Esophagus squamous epithelium (tissue), 5 donors: ENCODE measurements at regions not wholly inside any gene's neighbourhood (a gene's known extent, or its start where the extent isn't known, plus 50 kb on each side); places are given as distances from the start of the nearest gene placed in this dataset.

Experiments used
- DNase-seq: peaks from one replicate; lab custom pipeline; 2025; lab: John Stamatoyannopoulos, UW
- H3K27ac ChIP-seq, 4 donors: fragments of 200-600 bp; sonication (generic); one replicate each; pipeline ENCODE4 v1.5.1; 2016 to 2019; ENCODE audit warnings: mild to moderate bottlenecking in 1 of 4
- H3K27me3 ChIP-seq, 4 donors: fragments of 200-600 bp; sonication (generic); 1 replicate in 3 of 4; 2 replicates in 1 of 4; pipeline versions ENCODE4 v1.5.1 to v1.6.0; 2017 to 2021; ENCODE audit warnings: antibody characterized with exemption in 1 of 4
- H3K36me3 ChIP-seq, 3 donors: fragments of 200-600 bp; sonication (generic); one replicate each; pipeline ENCODE4 v1.5.1; 2016 to 2019
- H3K4me1 ChIP-seq, 3 donors: fragments of 200-600 bp; sonication (generic); one replicate each; pipeline ENCODE4 v1.5.1; 2017 to 2019
- H3K4me3 ChIP-seq, 4 donors: fragments of 200-600 bp; sonication (generic); 1 replicate in 3 of 4; 2 replicates in 1 of 4; pipeline ENCODE4 v1.5.1; 2016 to 2019; ENCODE audit warnings: mild to moderate bottlenecking in 2 of 4, moderate library complexity in 1 of 4
- H3K9me3 ChIP-seq, 3 donors: fragments of 200-600 bp; sonication (generic); one replicate each; pipeline ENCODE4 v1.5.1; 2016 to 2019
- CTCF ChIP-seq, 6 experiments: fragments of 450-650 bp in 4 of 6; fragments of 200-600 bp in 2 of 6; sonication (generic) in 2 of 6; IDR thresholded peaks; one replicate each; pipeline ENCODE4 v1.5.1; 2016 to 2019; ENCODE audit warnings: antibody characterized with exemption in 6 of 6, mild to moderate bottlenecking in 4 of 6, moderate library complexity in 4 of 6
- POLR2A ChIP-seq, 4 donors: fragments of 450-650 bp; IDR thresholded peaks; one replicate each; pipeline ENCODE4 v1.6.1; 2017; ENCODE audit warnings: antibody characterized with exemption in 4 of 4, mild to moderate bottlenecking in 4 of 4, moderate library complexity in 3 of 4
- WGBS, 2 donors: methylation state at CpG; one replicate each; pipeline ENCODE4 v1.1.5; 2018; 5-methylcytosine and 5-hydroxymethylcytosine counted together
- intact Hi-C: fragments of 100-400 bp; cut with DNase I; formaldehyde crosslinking; loops from one replicate; pipeline ENCODE4 v1.15.0; 2022
- donor health status: DM: yes; HTN: yes; CAD: no.

- no peaks in the 10 kb centered on the region for H3K27me3 ChIP-seq
- no peak for DNase-seq
- WGBS, 2 donors: 13 to 25% methylated on average over 2 of the region's 2 CpGs
- no peak for TF ChIP-seq CTCF (IDR thresholded peaks at IDR 0.05)
- TF ChIP-seq POLR2A (IDR thresholded peaks at IDR 0.05): no peak
- intact Hi-C loops: no loop called here
- H3K27ac ChIP-seq: no peak overlapping the region
- H3K4me1 ChIP-seq: no peaks in the 10 kb centered on the region
- peaks cover 0 to 9% (median 0%) of the 10 kb centered on the region in 3 donors for H3K9me3 ChIP-seq
- no peak overlapping the region for H3K4me3 ChIP-seq
- H3K36me3 ChIP-seq: no peaks in the 10 kb centered on the region
Measured at GRCh38 chr4:11534623-11535302, 106.1 kb upstream of the HS3ST1 start.

- H3K27me3 ChIP-seq: no peaks in the 10 kb centered on the region
- no peak overlapping the region for H3K27ac ChIP-seq
- no peak for TF ChIP-seq CTCF (IDR thresholded peaks at IDR 0.05)
- TF ChIP-seq POLR2A (IDR thresholded peaks at IDR 0.05): no peak
- intact Hi-C loops: no loop called here
- DNase-seq: no peak
- H3K4me3 ChIP-seq: no peak overlapping the region
- no peaks in the 10 kb centered on the region for H3K36me3 ChIP-seq
- H3K4me1 ChIP-seq: no peaks in the 10 kb centered on the region
- WGBS, 2 donors: 88 to 95% methylated on average over 2 of the region's 2 CpGs
- peaks cover 0 to 9% (median 0%) of the 10 kb centered on the region in 3 donors for H3K9me3 ChIP-seq
Measured at GRCh38 chr4:11532138-11532537, 103.4 kb upstream of the HS3ST1 start.

- no peak overlapping the region for H3K4me3 ChIP-seq
- no peak for TF ChIP-seq POLR2A (IDR thresholded peaks at IDR 0.05)
- TF ChIP-seq CTCF (IDR thresholded peaks at IDR 0.05): no peak
- WGBS, 2 donors: 70 to 74% methylated on average over 9 of the region's 9 CpGs
- H3K36me3 ChIP-seq: no peaks in the 10 kb centered on the region
- H3K27ac ChIP-seq: no peak overlapping the region
- H3K4me1 ChIP-seq: no peaks in the 10 kb centered on the region
- no peaks in the 10 kb centered on the region for H3K27me3 ChIP-seq
- no peak for DNase-seq
- intact Hi-C loops: no loop called here
- H3K9me3 ChIP-seq: peaks cover 0 to 9% (median 0%) of the 10 kb centered on the region in 3 donors
Measured at GRCh38 chr4:11529625-11530201, 101.0 kb upstream of the HS3ST1 start.

GRCh38 chr4:11525085-11525484 lies 96.4 kb upstream of the HS3ST1 start:
- no peak for DNase-seq
- Histone ChIP-seq H3K9me3 (peaks cover 0 to 3% (median 0%) of the 10 kb centered on the region in 3 donors), H3K4me1 (no peaks in the 10 kb centered on the region), H3K27me3 (no peaks in the 10 kb centered on the region), H3K27ac (no peak overlapping the region), H3K36me3 (no peaks in the 10 kb centered on the region), H3K4me3 (no peak overlapping the region)
- 42 to 71% methylated on average over 1 of the region's 1 CpG for WGBS, 2 donors
- TF ChIP-seq POLR2A (IDR thresholded peaks at IDR 0.05) (no peak), CTCF (IDR thresholded peaks at IDR 0.05) (no peak)
- intact Hi-C loops: no loop called here

- Histone ChIP-seq H3K9me3 (no peaks in the 10 kb centered on the region), H3K27ac (no peak overlapping the region), H3K36me3 (no peaks in the 10 kb centered on the region), H3K4me1 (peaks cover 0 to 20% (median 0%) of the 10 kb centered on the region in 3 donors), H3K27me3 (no peaks in the 10 kb centered on the region), H3K4me3 (no peak overlapping the region)
- intact Hi-C loops: no loop called here
- 59 to 92% methylated on average over 1 of the region's 1 CpG for WGBS, 2 donors
- TF ChIP-seq POLR2A (IDR thresholded peaks at IDR 0.05): no peak
- TF ChIP-seq CTCF (IDR thresholded peaks at IDR 0.05): no peak
- DNase-seq: no peak
Measured at GRCh38 chr4:11518754-11519153, 90.1 kb upstream of the HS3ST1 start.
